Stromal cell of bone marrow (primary cell): ENCODE measurements at regions not wholly inside any gene's neighbourhood (a gene's known extent, or its start where the extent isn't known, plus 50 kb on each side); places are given as distances from the start of the nearest gene placed in this dataset.

Experiments used
- DNase-seq: peaks from one replicate; pipeline ENCODE4 v3.0.0-alpha.2; 2012; ENCODE audit warnings: low read depth

DNA sequence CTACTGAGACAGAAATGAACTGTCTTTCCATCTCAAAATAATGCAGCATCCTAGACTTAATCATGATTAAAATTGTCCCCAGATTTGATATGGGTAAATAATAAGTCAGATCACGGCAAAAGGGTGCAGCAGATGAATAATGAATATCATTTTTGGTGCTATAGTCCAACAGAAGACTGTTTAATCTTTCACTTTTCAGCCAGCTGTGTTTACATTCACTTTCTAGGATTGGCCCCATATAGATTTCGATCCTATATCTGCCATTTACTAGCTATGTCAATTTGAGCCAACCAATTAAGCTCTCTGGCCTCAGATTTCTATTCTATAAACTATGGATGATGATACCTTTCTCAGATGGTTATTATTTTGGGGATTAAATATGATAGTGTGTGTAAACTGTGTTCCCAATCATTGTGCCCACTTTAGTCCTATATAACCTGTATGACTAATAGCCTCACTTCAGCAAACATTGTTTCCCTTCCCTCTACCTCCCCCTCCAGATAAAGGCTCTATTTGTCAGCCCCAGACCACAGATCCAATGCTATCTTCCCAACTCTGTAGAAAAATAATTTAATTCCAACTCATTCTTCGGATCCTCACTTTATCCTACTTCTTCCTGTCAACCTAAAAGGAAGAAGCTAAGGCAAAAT lies 53.6 kb upstream of the NT5E start:
- DNase-seq, result no peak

DNA sequence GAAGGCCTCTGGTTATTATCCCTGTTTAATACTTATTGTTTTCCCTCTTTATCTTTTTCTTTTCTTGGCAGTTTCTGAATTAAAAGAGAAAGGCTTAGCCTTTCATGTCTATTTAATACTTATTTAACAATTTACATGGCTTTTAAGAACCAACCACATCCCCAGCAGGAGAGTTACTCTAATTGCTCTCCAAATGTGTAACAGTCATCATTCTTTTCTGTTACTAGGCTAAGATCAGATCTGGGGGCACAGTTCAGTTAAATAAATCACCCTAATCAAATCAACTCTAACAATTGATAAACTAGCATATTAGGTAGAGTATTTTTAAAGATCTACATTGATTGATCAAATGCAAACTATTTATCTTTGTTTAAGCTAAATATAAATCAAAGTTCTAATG lies 54.1 kb upstream of the NT5E start:
- no peak for DNase-seq

DNA sequence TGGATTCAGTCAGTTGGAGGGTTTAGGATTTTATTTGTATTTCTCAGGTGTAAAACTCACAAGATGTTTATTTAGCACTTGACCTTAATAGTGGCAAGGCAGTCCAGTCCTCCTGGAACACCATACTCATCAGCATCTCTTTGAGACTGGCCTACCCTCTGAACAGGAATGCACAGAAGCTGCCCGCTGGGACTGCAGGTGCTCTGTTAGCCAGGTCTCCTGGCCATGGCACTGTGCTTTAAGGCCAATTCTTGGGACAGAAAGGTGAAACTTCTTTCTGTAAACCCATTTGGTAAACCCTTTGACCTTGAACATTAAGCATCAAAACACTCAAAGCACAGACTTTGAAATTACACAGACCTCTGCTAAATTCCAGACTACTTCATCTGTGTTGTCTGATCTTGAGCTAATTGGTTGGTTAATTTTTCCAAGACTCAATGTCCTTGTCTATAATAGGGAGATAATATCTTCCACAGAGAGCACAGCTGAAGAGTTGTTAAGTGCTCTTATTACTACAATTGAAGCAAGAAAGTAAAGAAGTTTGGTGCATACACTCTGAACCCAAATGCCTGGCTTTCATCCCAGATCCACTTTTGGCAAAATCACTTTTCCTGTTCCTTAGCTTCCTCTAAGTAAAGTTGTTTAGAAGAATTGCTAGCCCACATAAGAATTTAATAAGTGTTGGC lies 54.9 kb upstream of the NT5E start:
- DNase-seq, result no peak

DNA sequence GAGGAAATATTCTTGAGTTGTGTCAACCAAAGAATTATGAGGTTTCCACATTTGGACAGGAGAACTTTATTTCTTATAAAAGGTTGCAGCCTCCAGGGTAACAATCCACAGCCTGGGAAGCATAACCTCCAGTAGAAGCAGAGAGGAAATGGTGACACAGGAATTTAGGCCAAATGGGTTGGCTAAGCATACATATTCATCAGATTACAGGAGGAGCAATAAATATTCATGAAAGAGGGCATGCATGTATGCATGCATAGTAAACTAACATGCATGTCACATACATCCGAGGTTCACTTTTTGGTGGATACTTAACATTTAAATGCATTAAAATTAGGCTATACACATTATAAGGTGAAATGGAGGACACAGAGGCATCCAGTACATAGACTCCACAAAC lies 55.7 kb upstream of the NT5E start:
- no peak for DNase-seq

DNA sequence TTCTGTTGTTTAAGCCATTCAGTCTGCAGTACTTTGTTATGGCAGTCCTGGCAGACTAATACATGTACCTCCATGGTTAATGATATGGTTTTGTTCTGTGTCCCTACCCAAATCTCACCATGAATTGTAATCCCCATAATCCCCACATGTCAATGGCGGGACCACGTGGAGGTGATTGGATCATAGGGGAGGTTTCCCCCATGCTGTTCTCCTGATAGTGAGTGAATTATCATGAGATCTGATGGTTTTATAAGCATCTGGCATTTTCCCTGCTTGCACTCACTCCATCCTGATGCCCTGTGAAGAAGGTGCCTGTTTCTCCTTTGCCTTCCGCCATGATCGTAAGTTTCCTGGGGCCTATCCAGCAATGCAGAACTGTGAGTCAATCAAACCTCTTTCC lies 57.5 kb upstream of the NT5E start:
- DNase-seq, result no peak

DNA sequence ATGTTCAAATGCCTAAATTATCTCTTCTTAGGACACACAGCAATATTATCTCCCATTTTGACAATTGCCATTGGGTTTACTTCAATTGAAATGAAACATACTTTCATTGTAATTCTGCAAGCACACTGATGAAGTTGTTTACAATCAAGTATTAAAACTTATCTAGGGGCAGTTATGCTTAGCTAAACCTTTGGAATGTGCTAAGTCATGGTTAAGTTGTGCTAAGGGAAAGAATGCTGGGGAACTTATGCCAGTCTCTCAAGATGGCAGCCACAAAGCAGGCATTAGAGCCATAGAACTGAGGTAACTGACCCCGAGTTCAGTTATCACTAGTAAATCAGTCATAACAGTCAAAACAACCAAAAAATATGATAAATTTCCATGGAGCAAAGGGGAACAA lies 59.1 kb upstream of the NT5E start:
- DNase-seq, result no peak

DNA sequence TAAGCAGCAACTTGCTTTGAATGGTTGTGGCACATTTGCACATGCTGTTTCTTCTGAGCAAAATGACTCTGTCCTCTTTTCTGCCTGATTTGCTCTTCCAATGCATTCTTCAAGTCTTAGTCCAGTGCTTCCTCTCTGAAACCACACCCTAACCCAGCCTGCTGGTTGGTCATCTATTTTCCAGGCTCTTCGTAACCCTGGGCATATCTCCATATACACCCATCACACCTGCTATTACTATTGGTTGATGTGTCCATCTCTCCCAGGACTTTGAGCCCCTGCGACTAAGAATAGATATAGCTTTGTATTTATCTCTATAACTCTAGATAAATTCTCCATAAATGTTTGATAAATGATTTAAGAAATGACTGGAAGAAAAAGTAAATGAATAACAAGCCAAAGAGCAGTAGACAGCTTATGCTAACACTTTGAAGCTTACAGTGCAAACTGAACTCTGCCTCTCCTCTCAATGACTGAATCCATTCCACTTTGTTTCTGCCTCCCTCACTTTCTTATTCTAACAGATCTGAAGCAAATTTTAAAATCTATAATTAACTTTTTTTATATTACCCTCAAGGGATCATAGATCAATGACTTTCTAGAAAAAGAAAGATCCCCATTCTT lies 59.7 kb upstream of the NT5E start:
- no peak for DNase-seq

DNA sequence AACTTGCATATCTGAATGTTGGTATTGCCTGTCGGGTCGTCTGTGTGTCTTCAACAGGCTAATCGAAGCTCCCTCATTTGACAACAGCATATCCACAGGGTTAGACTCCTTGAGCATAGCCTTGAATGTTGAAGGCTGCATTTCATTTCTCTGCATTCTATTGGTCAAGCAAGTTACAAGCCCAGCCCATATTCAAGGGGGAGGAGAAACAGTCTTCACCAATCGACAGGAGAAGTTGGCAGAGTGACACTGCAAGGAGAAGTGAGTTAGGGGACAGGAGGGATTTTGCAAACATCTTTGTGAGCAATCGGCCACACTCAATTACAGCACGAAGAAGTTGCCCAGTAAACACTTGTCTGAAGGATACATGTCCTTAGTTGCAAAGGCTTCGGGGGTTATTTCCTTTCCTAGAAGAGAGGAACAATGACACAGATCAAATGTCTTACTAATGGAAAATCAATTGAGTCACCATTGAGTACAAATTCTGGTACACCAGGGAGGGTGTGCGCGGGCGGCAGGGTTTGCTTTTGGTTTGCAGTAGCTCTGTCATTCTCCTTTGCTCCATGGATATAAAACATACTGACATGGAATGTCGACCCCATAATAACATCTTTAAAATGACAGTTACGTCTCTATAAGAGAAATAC lies 60.6 kb upstream of the NT5E start:
- no peak for DNase-seq

DNA sequence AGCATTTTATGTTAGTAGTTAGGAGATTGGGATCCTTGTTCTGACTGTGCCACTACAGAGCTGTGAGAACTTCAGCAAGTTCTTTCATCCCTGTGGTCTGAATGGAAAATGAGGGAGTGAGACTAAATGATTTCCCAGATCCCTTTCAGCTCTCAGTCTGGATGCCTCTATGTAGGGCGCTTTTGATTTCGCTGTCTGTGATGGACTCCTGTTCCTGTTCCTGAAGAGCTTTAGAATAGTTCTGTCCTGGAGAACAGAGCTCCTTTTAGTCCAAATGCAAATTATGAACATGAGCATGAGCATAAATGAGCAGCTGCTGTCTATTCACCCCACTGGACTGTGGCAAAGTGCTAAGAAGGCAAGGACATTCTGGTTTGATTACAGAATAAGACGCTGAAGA lies 61.4 kb upstream of the NT5E start:
- DNase-seq, result no peak

DNA sequence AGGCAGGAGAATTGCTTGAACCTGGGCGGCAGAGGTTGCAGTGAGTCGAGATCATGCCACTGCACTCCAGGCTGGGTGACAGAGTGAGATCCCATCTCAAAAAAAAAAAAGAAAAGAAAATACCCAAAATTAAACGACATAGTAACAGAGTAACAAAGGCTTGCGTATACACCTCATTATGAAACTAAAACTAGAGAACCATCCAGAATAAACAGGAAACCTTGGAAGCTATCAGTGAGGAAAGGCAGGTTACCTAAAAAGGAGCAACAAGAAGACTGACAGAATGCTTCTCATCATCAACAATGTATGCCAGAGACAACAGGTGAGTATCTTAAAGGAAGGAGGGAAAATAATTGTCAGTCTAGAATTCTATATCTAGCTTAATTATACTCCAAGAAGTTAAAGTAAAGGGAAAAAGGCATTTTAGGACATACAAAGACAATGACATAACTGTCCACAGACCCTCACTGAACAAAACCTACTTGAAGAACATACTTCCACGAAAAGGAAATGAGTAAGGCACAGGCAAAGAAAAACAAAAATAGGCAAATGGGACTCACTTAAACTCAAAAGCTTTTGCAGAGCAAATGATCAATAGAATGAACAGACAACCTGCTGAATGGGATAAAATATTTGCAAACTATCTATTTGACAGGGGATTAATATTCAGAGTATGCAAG lies 64.1 kb upstream of the NT5E start:
- DNase-seq, result no peak

DNA sequence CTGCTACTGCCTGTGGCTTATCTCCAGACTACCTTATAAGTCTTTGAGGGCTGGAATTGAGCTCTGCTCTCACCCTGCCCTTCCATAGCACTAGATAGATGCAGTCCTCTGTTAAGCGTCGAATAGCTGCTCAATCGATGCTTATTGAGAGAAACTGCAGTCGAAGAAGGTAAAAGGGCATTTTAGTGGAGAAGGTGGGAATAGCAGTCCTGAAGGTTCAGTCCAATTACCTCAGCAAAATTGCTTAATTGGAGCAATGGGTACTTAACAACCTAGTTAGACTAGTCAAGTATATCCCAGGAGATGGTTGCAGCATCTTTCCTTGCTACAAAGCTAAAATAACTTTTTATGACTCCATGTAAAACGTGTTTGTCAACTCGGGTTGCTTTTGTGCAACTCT lies 66.8 kb upstream of the NT5E start:
- no peak for DNase-seq

DNA sequence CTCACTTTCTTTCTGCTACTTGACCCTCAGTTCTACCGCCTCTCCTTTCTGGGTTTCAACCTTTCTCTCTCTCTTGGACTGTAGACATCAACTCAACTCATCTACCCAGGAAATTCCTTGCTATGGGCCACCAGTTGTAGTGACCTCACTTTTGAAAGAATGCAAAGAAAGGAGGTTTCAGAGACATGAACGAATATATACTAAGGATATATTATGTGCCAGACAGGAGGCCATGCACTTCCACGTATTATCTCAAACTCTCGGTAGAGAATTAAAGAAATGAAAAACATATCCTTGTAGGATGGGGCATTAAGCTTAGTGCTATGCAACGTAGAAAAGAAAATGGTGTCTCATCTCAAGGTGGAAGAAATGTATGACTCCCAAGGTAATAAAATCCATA lies 67.3 kb upstream of the NT5E start:
- no peak for DNase-seq

DNA sequence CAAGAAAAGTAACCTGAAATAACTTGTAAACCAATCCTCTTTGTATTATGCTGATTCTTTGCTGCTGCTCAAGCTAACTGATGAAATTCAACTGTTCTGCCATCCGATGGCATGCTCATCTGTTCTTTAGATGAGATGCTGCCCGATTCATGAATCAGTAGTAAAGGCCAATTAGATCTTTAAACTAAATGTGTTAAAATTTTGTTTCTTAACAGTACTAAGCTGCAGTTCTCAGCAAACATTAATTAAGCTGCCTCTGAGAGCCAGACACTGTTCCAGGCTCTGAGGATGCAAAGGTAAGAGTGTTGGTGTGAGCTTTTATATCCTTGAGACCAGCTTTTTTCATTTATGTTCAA lies 77.0 kb upstream of the NT5E start:
- DNase-seq, result no peak

DNA sequence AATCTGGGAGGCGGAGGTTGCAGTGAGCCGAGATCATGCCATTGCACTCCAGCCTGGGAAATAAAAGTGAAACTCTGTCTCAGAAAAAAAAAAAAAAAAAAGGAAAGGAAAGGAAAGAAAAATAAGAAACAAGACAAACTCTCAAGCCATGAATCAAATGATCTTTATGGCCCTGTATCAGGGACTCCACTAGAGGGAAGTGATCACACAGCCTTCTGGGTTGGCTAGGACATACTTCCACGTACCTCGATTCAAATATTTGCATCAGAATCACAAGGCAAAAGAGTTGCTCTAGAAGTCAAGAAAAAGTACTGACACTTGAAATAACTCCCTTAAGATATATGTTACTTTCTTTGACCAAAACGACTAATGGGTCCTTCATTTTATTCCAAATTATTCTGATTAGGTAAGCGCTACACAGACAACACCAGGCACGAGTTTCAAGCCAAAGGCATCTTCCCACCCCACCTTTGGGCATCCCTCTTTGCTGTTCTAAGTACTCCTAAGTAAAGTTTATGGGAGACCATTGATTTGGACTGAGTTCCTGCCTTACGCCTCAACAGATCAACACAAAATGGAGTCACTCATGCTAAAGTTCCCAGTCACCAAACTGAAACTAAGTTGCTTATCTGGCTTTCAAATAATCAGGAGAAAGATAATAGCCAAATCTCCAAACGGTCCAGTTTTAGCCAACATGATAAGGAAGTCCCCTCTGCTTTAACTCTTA lies 77.5 kb upstream of the NT5E start:
- DNase-seq, result no peak

DNA sequence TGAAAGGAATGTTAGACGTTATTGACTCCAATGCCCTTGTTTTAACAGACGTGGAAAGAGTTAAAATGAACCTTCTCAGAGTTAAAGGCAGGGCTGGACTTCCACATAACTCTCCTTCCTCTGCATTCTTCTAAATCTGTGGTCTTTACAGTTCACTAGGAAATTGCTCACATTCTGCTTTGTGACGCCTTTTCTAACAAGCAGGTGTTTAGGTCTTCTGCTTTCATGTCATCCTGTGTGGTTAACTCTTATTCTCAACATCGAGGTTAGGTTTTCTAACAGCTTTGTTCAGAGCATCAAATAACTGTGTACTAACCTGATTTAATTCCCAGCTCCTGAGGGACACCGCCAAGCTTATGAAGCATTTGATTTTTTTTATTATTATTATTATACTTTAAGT lies 81.3 kb upstream of the NT5E start:
- DNase-seq, result no peak

DNA sequence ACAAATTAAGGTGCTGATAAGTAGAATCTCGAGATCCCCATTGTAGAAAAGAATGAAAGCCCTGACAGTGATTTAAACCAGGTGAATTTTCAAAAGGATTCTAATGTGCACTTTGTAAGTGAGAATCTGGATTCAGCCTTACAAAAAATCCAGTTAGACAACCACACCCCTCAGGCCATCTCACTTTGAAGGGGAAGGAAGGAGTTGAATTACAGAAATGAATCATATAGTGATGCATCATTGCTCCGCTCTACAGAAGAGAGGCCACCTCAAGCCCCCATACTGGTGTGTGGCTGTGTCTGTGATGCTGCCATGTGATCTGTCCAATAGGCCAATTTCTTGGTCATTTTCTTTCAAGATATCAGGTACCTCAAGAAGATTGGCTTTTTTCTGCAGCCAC lies 85.5 kb upstream of the NT5E start:
- peak; percentile 67 for DNase-seq

DNA sequence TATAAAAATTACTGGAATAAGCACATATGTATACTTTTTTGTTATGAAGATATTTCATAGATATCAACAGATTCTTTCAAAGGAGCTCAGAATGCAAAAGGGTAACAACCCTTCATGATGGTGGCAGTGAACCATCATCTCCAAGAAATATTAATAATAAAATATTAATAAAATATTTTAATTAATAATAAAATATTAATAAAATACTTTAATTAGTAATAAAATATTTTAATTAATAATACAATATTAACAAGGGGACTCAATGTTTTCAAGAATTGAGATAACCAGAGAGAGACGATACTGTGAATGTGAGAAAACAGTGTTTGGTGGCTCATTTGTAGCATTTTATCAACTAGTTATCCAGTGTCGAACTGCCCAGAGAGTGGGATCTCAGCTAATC lies 86.0 kb upstream of the NT5E start:
- DNase-seq, result no peak

DNA sequence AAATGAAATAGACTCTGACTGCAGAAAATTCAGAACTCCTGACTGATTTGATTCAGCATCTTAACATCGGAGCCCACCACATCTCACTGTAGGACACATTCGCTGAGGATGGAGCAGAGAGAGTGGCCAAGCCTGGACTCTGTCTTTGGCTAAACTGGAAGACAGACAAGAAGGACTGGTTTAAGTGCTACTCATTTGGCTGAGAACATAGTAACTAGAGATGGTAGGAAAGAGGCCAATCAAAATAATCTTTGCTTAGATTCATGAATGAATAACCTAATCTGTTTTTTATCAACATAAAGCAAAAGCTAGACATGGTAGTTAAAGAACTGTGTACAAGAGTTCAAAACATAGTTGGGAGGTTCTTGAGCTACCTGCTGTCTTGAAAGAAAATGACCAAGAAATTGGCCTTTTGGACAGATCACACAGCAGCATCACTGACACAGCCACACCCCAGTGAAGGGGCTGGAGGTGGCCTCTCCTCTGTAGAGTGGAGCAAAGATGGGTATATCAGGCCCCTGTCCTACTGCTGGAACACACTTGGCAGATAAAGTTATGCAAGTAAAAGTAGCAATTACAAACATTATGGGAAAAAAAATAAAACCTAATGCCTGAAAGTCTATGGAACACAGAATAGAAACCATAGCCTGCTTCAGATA lies 87.1 kb upstream of the NT5E start:
- DNase-seq, result peak; percentile 71

DNA sequence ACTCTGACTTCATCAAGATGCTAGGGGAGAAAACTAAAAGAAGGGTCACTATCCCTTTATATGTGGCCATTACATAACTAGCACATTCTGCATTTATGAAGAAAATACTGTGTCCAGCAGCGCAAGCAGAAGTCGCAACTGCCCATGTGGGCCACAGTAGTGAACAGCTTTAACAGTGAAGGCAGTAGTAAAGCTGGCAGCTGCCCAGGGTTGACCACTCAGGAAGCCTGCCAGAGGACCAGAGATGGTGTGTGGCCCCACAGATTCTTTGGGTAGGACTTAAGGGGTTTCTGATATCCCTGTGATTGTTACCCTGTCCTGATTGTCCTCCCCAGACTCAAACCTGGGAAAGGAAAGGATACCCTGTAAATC lies 88.3 kb upstream of the NT5E start:
- DNase-seq, result no peak

DNA sequence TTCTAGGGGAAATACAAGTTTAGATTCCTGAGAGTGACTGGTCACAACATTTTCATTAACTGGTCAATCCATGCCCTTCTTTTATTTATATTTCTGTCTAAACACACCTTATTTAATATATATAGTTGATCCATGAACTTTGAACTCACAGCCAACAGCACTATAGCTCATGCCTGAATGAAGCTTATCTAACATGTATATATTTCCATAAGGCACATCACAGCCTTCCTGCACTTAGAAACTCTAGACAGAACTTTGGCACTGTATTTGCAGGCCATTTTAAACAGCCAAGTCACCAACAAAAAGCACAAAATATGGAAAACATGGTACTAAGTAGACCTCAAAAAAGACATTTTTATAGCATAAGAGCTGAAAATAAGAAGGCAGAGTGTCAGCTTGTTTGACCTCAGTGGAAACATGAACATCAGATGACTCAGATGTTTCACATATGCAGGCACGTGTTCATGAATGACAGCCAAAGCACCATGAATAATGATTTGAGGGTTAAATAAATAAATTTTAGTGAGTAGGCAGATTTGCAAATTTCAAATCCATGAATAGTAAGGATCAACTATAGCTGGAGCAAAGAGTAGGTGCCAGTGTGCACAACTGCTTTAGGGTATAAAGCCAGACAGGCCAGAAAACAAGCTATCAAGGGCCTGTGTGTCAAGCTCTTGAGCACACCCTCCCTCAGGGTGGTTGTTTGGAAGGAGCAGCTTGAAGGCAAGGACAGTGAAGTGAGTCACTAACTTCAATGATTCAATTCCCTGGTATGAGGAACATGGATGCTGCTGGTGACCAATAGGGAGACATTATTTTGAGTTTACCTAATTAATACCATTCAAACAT lies 88.9 kb upstream of the NT5E start:
- DNase-seq, result peak; percentile 95

DNA sequence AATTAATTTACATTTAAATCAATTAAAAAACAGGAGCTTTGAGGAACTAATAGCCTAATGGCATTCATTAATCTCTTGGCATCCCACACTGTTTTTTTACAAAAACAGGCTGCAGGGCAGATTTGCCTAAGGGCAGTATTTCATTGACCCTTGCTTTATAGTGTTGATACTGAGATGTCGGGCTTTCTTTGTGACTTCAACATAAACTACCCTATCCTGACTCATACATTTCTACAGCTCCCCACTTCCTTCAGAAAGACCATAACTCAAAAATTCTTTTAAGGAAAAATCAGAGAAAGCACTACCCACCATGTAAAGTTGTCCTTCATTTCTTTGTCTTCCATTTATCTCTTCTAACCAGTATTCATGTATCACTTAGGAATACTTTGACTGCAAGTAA lies 92.2 kb upstream of the NT5E start:
- DNase-seq, result no peak
